ENCODE measurements at regions not wholly inside any gene's neighbourhood (a gene's known extent, or its start where the extent isn't known, plus 50 kb on each side); places are given as distances from the start of the nearest gene placed in this dataset.
A peak's percentile ranks its signal among the peaks of the same experiment; 100 is the strongest.
"Not testable (repeated sequence)": the region's sequence is repeated elsewhere in the genome, so short reads cannot be mapped to it uniquely, and the experiment has no call there.

GRCh38 chr1:185681034-185681633 lies 53.1 kb upstream of the HMCN1 start:
- DNase-seq: peak; percentile 68

- no peak for DNase-seq
These were observed 53.7 kb upstream of the HMCN1 start for GRCh38 chr1:185680453-185680852.

- no peak for DNase-seq
These were observed 55.0 kb upstream of the HMCN1 start for GRCh38 chr1:185679220-185679619.

GRCh38 chr1:185676969-185677368 lies 57.2 kb upstream of the HMCN1 start:
- peak; percentile 44 for DNase-seq

GRCh38 chr1:185674201-185674600 lies 60.0 kb upstream of the HMCN1 start:
- DNase-seq: no peak

GRCh38 chr1:185672719-185673360 lies 61.4 kb upstream of the HMCN1 start:
- DNase-seq: no peak

GRCh38 chr1:185670187-185670627 lies 64.0 kb upstream of the HMCN1 start:
- peak; percentile 62 for DNase-seq

GRCh38 chr1:185668013-185668412 lies 66.2 kb upstream of the HMCN1 start:
- no peak for DNase-seq

- no peak for DNase-seq
These were observed 67.6 kb upstream of the HMCN1 start for GRCh38 chr1:185666582-185666981.

GRCh38 chr1:185663771-185664296 lies 70.4 kb upstream of the HMCN1 start:
- DNase-seq: no peak

- DNase-seq: no peak
These were observed 70.9 kb upstream of the HMCN1 start for GRCh38 chr1:185663332-185663731.

GRCh38 chr1:185661971-185662370 lies 72.2 kb upstream of the HMCN1 start:
- no peak for DNase-seq

- no peak for DNase-seq
These were observed 77.5 kb upstream of the HMCN1 start for GRCh38 chr1:185656663-185657062.

- DNase-seq: no peak
These were observed 79.3 kb upstream of the HMCN1 start for GRCh38 chr1:185654952-185655314.

GRCh38 chr1:185654199-185654951 lies 79.8 kb upstream of the HMCN1 start:
- DNase-seq: peak; percentile 81

- no peak for DNase-seq
These were observed 80.6 kb upstream of the HMCN1 start for GRCh38 chr1:185653615-185654014.

GRCh38 chr1:185652348-185652747 lies 81.8 kb upstream of the HMCN1 start:
- DNase-seq: no peak

GRCh38 chr1:185650602-185651230 lies 83.5 kb upstream of the HMCN1 start:
- no peak for DNase-seq

GRCh38 chr1:185648858-185649589 lies 85.2 kb upstream of the HMCN1 start:
- DNase-seq: no peak

- DNase-seq: not testable (repeated sequence)
These were observed 86.5 kb upstream of the HMCN1 start for GRCh38 chr1:185647597-185648267.

- peak; percentile 99 for DNase-seq
These were observed 87.9 kb upstream of the HMCN1 start for GRCh38 chr1:185646202-185646683.

GRCh38 chr1:185645686-185646085 lies 88.5 kb upstream of the HMCN1 start:
- DNase-seq: no peak
